NCI-H146 (cell line): ENCODE measurements at regions not wholly inside any gene's neighbourhood (a gene's known extent, or its start where the extent isn't known, plus 50 kb on each side); places are given as distances from the start of the nearest gene placed in this dataset.
A peak's percentile ranks its signal among the peaks of the same experiment; 100 is the strongest.

Source experiments
- DNase-seq: peaks from one replicate; lab custom pipeline; 2025; lab: John Stamatoyannopoulos, UW

DNA sequence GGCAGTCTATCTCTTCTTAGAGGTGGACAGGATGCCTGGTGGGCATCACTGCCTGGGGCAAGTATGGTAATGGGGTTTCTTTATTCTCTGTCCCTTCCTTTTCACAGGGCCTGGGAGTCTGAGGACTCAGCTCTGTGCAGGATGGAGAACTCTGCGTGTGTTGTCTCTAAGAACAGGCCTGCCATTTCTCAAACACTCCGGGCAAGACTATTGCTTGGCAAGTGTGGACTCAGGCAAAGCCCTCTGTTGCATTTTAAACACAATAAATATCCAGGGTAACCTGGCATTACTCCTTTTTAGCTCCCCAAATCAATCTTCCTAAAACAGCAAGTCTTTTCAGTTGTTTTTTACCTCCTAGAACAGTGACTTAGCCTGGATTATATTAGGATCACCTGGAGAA is 185.1 kb upstream of the ROPN1 start:
- DNase-seq = no peak

DNA sequence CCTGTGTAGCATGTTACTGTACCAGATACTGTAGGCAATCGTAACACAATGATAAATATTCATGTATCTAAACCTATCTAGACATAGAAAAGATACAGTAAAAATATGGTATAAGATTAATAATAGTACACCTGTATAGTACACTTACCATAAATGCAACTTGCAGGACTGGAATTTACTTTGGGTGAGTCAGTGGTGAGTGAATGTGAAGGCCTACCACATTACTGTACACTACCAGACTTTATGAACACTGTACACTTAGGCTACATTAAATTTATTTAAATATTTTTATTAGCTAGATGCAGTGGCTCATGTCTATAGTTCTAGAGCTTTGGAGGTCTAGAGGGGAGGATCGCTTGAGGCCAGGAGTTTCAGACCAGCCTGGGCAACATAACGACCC is 186.6 kb upstream of the ROPN1 start:
- DNase-seq = no peak

DNA sequence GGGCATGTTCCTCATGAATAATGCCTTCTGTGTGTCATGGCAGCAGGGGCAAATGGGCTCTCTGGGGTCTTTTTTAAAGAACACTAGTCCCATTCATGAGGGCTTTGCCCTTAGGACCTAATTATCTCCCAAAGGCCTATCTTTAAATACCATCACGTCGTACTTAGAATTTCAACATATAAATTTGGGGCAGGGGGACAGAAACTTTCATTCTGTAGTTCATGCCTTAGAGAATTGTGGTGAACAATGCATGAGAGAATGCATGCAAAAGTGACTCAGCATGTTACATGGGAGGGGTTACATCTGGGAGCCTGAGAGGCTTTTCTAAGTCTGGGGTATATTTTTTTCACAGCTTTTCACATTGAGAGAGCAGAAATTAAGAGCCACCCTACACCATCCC is 208.5 kb upstream of the ROPN1 start:
- no peak for DNase-seq

DNA sequence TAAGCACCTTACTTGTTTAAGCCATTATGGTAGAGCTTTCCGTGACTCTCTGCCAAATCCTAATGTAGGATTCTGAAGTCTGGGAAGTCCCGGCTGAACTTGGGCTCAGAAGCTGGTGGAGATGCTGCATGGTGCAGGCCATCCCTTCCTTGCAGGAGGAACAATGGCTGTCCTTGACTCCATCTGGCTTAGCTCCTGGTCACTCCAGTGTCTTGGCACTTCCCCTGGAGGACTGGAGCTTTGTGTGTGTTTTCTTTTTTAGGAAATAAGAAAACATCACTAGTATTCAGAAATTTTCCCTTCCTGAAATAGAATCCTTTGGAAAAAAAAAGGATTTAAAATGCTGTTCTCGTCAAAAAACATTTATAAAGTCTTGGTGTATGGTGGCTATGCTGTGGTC is 209.3 kb upstream of the ROPN1 start:
- DNase-seq = no peak

DNA sequence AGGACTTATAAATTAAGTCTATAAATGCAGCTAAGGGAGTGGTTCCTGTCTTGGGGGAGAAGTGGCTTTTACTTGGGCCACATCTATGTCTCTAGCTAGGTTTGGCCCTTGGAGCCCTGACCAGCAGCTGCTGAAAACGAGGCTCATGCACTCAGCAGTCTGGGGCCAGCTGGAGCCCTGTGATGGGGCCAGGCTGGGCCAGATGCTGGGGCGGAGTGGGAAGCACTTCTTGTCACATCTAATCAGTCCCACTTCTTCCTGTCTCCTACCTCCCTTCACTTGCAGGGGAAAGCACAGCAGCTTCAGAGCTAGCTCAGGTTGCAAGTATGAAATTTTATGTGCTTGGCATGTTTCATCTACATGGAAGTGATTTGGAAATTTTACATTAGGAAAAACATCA is 209.9 kb upstream of the ROPN1 start:
- no peak for DNase-seq

DNA sequence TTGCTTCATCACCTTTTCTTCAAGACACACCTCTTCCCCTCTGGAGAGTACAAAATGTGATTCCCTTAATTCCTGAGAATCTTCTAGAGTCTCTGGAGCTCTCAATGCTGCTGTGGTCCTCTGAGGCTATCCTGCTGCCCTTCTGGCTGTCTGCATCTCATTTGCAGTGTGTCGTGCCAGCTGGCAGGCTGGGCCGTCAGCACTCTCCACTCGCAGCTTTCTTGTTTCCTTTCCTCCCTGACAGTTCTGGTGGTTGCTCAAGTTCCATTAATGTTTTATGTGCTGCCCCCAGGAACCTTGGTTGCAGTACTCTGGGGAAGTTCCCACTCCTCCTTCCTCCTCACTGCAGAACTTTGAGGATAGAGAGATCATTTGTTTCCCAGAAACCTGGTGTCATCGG is 210.8 kb upstream of the ROPN1 start:
- no peak for DNase-seq

DNA sequence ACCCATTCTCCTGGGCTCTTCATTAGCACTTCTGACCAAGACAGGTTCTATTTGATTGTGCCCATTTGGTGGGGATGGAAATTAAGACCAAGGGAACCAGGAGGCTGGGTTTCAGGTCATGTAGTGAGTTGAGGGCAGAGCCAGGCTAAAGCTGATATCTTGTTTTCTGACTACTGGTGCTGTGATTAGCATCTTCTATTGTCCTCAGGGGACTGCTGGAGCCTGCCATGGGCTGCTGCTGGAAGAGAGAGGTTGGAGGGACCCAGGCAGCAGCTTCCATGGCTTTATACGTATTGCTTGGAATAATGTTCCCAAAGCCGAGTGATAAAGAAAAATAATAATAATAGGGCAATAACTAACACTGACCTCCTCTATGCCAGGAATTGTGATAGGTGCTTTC is 211.4 kb upstream of the ROPN1 start:
- DNase-seq = no peak

DNA sequence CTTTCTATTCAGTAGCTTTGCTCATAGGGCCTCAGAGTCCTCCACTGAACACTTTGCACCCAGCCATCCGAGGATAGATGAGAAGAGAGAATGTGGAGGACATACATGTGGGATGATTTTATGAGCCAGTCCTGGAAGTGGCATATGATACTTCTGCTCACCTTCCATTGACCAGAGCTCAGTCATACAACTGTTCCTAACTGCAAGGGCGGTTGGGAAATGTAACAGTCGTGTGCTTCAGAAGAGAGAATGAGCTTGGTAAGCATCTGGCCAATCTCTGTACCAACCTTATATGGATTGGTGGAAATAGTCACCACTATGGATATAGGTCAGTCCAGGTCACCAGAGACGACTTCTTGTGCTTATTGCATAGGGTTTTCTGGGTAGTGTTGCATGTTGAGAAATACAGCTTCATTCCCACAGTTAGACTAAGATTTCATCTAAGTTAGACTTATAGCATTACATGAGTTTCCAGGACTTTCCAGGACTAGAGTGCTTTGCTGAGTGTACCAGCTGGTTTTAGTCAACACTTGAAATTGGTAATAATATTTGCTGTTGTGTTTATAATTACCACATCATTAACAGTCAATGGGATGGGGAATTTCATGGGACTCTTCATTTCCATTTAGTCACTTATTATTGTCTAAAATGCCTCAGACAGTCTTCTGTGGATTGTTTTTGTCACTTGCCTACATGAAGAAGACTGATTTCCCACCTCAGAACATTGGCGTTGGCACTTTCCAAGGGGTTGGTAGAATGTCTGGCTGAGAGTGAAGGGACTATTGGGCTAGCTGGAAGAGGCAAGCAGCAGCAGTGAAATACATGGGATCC is 214.5 kb upstream of the ROPN1 start:
- DNase-seq = no peak

DNA sequence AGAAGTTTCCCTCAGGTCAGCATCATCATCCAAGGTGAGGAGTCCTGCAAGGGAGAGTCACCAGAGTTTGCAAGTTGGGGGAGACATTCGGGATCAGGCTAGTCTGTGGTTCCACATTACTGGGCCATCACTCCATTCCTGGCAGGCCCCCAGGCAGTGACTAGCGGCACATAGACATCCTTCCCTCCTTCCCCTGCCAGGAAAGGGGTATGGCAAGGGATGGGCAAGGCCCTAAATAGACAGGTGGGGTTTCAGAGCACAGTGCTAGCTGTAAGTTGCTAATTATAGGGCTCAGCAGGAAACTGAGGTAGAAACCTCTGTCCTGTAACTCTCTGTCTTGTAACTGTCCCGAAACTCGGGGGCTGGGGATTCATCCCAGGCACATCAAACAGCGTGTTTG is 215.2 kb upstream of the ROPN1 start:
- no peak for DNase-seq

DNA sequence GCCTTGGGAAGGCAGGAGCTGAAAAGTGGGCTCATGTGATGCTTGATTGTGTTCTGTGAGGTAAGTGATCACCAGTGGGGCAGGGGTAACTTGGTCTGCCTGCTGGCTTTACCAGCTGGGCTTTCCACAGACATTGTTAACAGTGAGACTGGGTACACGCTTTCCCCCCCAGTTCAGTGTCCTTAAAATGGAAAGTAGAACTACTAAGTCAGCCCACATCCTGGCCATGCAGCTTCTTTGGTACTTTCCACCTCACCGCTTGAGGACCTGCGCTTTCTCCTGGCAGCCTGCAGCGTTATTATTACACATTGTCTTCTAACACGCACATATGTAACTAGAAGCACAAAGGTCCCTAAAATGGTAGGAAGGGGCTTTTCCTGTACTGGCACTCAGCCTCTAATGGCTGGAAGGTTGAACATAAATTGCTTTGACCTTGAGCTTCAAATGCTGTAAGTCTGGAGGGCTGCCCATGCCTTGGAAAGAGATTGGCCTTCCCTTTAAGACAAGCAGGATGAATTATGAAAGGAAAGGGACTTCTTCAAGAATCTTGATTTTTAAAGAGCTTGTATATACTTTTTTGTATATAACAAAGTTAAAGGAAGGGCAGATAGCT is 216.1 kb upstream of the ROPN1 start:
- no peak for DNase-seq

DNA sequence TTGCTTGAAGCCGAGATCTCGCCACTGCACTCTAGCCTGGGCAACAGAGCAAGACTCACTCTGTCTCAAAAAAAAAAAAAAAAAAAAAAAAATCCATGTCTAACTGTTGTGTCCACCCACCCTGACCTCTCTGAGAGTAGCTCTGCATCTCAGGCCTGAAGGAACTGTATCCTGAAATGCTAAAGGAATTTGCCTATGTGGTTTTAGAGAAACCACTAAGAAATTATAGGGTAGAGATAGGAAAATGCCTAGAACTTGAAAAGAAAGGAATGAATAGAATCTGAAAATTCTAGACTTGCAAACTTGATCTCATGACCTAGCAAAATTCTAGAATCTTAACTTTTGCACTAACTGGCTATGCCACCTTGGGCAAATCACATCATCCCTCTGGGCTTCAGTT is 217.5 kb upstream of the ROPN1 start:
- no peak for DNase-seq

DNA sequence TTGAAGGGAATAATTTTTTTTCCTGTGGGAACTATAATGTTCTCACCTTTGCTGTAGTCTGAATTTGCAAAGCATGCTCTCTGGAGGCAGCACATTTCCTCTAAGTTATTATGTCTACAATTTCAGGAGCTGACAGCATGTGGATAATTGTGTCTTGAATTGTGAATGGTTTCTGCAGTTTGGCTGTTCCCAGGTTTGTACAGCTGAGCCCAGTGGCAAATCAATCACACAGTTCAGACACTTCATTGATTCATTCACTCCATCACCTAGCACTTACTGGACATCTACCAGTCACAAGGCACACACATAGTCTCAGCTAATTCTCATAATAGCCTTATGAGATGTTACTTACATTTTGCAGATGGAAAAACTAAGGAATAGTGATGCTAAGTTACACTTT is 219.0 kb upstream of the ROPN1 start:
- DNase-seq = no peak

DNA sequence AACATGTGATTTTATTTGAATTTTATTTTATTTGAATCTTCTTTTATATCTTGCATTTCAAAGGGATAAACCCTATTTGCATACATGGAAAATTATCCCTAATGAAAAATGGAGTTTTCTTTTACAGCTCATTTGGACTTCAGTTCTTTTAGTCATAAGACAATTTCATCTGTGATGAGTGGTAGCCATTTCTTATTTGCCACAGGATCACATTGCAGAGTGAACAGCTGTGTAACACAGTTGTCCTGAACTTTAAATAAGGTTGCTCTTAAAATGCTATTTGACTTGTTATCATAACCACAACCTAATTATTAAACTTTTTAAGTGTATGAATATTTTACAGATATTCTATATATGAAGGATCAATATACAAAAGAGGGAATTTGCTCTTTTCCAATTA is 221.7 kb upstream of the ROPN1 start:
- DNase-seq = no peak

DNA sequence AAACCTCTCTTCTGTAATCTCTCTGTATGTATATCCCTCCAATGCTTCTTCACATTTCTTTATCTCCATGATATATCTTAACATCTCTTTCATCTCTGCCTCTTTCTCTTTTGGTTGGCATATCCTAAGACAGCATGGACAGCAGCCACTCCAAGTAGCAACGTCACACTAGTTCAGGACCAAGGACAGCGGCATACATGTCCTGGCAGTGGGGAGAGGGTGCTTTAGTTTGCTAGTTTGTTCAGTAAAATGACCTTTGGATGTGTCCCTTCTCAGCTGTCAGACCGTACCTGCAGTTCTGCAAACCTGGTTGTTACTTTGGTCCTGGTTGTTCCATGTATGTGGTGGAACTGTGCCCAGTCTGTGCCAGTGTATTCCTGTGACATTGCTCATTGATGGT is 225.6 kb upstream of the ROPN1 start:
- no peak for DNase-seq

DNA sequence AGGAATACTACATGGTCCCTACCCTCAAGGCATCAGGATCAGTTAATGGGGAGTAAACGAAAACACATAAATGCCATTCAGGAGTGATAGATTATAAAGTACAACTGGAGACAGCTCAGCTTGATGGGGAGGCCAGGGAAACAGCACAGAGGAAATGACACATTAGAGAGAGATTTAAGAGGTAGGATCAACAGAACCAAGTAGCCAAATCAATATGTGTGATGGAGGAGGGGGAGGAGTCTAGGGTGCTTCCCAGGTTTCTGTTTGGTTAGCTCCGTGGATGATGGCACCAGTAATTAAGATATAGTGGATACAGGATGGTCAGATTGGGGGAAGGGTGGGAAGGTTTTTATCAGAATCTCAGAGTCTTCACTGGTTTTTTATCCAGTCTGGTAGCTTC is 229.5 kb upstream of the ROPN1 start:
- DNase-seq = peak; percentile 84

DNA sequence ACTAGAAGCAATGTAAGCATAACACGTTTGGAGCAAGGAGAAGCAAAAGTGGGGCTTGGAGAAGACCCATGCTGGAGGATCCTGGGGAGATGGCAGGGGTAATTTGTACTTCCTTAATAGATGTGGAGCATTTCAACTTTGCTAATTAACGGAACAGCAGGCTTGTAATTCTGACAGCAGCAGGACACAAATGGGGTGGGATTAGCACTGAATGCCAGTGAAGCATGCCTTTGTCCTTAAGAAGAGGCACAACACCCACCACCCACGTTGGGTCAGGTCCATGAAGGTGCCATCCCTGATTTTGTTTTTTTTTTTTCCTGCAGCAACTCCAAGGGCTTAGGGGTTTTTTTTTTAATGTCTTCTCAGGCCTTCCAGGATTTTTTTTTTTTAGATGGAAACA is 231.9 kb upstream of the ROPN1 start:
- DNase-seq = no peak

DNA sequence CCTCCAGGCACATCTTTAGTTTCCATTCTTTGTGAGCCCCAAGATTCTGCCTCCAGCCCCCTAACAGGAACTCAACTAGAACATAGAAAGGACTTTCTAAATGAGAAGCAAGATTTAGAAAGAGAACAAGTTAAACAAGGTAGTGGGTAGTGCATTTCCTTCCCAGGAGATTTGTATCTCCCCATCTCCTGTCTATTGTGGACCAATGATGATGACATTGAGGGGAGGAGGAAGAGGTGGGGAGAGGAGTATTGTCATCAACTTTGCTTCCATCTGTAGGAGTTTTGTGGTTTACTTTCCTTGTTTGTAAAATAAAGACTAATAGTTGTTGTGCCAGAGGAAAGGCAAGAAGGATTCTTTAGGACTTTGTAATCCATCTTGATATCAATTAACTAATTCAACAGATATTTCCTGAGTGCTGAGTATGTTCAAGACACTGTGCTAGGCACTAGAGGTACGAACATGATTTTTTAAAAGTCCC is 235.3 kb upstream of the ROPN1 start:
- DNase-seq = no peak

DNA sequence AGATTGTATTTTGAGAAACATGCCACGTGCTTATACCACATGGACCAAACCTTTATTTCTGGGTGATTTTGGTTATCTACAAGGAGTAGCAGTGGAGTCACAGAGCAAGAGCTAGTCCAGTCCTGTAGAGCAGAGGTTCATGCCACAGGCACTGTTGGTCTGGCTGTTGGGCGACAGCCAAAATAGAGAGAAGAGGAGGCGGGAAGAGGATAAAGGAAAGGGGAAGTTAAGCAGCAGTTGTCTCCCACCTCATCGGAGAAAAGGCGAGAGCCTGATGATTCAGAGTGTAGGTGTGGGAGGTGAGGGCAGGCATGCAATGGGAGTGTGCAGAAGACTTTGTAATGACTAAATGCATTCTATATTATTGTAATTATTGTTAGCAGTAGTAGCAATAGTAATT is 237.5 kb upstream of the ROPN1 start:
- DNase-seq = no peak

DNA sequence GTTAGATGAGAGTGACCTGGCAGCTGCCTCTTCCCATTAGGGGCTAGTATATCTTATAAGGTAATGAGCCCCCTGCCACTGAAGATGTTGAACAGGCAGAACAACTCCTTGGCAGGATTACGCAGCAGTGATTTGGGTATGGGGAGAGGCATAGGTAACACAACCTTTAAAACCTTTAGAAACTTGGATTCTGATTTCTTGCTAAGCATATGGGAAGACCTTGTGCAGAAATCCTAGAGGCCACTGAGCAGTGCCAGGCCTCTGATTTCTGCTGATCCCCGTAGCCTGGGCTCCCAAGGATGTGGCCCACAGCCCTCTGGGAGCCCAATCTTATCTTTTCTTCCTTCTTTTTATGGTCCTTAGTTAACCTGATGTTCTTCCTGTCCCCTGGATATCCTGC is 237.9 kb upstream of the ROPN1 start:
- DNase-seq = no peak

DNA sequence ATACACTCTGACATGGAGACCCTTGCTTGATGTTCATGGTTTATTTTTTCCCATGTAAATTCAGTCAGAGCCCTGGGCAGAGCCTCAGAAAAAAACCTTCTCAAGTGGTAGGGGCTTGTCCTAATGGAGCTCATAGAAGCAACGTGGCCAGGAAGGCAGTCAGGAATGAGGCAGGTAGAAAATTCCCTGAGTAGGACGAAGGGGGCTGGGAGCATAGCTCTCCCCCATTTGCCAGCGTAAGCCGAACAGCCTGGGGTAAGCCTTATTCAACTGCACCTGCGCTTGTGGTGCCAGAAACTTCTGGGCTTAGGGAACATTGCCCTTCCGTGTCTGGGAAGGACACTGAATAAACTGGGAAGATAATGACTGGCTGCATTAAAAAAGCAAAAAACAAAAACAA is 238.5 kb upstream of the ROPN1 start:
- DNase-seq = no peak

DNA sequence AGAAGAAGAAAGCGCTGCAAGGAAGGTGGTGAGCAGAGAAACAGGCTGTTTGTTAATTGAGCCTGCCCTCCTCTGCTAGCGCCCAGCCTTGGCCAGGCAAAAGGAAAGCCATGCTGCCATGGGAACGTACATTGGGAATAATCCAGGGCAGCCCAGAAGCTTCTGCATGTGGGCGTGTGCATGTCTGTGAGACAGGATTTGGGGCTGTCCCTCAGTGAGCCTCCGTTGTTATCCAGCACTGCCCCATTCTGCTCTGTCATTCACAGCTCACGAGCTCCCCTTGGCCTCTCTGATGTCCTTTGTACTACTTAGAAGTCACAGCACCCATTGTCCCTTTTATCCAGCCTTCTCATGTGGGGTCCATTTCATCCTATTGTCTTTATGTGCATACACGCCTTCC is 239.1 kb upstream of the ROPN1 start:
- no peak for DNase-seq

DNA sequence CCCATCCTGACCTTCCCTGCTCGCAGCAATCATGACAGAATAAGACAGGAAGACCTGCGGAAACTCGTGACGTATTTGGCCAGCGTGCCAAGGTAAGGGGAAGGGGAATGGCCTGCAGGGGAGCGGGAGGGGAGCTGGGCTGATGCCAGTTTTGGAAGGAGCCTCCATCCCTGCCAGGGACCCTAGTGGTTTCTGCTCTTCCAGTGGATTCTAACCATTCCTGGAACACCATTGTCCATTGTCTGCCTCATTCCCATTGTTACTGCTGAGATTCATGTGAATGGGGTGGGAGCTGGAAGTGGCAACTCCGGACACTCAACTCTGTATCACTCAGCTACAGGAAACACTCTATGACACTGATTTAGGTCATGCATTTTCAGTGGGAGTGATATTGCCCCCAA is 242.9 kb upstream of the ROPN1 start:
- DNase-seq = no peak

DNA sequence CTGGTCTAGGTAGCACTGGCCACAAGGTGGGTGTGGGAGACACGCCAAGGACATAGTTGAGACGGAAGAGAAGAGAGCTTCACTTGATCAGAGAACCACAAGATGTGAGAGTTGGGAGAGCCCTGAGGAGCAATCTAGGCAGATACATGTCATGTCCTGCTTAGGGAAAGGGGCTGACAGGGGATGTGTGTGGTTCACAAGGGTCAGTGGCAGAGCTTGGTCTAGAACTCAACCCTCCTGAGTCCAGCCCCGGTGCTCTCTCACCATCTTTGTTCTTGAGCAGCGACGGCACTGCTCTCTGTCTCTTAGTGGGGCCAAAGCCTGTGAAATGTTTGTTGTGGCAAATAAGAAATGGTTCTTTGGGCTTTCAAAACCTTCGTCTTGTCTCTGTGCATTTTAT is 243.5 kb upstream of the ROPN1 start:
- no peak for DNase-seq
